BE2C (cell line): ENCODE measurements at regions not wholly inside any gene's neighbourhood (a gene's known extent, or its start where the extent isn't known, plus 50 kb on each side); places are given as distances from the start of the nearest gene placed in this dataset.

Experiments
- DNase-seq: peaks from one replicate; pipeline ENCODE4 v3.0.0-alpha.2; 2020
- H3K27me3 ChIP-seq: fragments of 250-450 bp; sonication (Bioruptor Pico); 2 replicates; pipeline ENCODE4 v1.5.1; 2020; ENCODE audit warnings: mild to moderate bottlenecking
- H3K36me3 ChIP-seq: fragments of 250-450 bp; sonication (Bioruptor Pico); 2 replicates; pipeline ENCODE4 v1.5.1; 2020; ENCODE audit warnings: mild to moderate bottlenecking
- H3K4me1 ChIP-seq: fragments of 250-450 bp; sonication (Bioruptor Pico); 2 replicates; pipeline ENCODE4 v1.5.1; 2020
- H3K4me3 ChIP-seq: 2 replicates; pipeline ENCODE4 v1.5.1; 2011; ENCODE audit warnings: low read depth, low read length
- H3K9me3 ChIP-seq: fragments of 250-450 bp; sonication (Bioruptor Pico); 2 replicates; pipeline ENCODE4 v1.5.1; 2020
- TF ChIP-seq, protein P1 (sequence below): IDR thresholded peaks from 2 replicates; pipeline ENCODE4 v1.5.1; 2012; ENCODE audit warnings: mild to moderate bottlenecking, low read depth, low read length

DNA sequence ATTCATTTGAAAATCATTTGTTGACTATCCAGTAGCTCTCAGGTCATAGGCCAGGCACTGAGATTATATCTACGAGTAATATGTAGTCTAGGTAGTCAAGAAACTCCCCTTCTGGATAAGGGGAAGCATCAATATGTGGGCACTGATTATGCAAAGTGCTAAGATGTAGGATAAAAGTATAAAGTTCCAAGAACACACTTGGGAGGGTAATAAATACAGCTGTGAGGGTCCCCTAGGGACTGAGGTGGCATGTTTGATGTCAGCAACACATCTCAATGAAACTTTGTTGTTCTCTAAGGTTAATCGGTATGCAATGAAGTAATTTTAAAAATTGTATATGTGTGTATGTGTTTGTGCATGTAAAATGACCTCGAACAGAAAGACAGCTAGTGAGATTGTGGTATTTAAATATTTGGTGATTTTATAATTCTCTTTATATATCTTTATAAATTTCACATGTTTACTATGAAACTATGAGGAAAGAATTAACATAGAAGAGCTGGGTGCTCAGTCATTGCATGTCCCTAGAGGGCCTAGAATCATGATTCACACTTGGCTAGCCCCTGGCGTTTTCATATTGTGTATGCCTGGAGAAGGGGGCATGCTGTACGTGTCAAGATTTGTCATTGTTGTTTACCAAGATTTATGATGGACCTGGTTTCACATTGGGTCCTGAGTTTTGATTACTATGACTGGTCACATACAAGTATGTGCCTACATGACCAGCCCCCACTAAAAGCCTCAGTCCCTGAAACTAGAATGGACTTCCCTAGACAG lies 140.1 kb upstream of the DUSP10 start:
- peaks cover 6% of the 10 kb centered on the region for H3K4me1 ChIP-seq
- no peak overlapping the region for H3K4me3 ChIP-seq
- no peaks in the 10 kb centered on the region for H3K27me3 ChIP-seq
- TF ChIP-seq, protein P1, sequence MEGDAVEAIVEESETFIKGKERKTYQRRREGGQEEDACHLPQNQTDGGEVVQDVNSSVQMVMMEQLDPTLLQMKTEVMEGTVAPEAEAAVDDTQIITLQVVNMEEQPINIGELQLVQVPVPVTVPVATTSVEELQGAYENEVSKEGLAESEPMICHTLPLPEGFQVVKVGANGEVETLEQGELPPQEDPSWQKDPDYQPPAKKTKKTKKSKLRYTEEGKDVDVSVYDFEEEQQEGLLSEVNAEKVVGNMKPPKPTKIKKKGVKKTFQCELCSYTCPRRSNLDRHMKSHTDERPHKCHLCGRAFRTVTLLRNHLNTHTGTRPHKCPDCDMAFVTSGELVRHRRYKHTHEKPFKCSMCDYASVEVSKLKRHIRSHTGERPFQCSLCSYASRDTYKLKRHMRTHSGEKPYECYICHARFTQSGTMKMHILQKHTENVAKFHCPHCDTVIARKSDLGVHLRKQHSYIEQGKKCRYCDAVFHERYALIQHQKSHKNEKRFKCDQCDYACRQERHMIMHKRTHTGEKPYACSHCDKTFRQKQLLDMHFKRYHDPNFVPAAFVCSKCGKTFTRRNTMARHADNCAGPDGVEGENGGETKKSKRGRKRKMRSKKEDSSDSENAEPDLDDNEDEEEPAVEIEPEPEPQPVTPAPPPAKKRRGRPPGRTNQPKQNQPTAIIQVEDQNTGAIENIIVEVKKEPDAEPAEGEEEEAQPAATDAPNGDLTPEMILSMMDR, result no peak
- DNase-seq, result no peak
- no peaks in the 10 kb centered on the region for H3K9me3 ChIP-seq
- no peaks in the 10 kb centered on the region for H3K36me3 ChIP-seq

DNA sequence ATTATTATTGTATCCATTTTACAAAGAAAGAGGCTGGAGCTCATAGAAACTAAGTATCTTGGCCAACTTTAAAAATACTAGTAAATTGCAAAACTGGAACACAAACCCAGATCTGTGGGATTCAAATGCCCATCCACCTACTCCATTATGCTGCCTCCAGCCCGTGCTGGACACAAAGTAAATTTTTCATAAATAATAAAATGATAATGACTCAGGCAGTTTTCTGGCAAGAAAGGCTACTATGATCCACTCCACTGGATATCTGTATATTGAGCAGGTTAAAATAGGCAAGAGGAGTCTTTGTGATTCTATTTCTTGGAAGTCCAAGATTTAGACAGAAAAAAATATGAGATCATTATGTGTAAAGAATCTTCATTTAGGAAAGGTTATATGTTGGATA lies 138.3 kb upstream of the DUSP10 start:
- H3K4me1 ChIP-seq, result peaks cover 4% of the 10 kb centered on the region
- H3K36me3 ChIP-seq, result no peaks in the 10 kb centered on the region
- DNase-seq, result no peak
- TF ChIP-seq, protein P1, result no peak
- H3K4me3 ChIP-seq, result no peak overlapping the region
- no peaks in the 10 kb centered on the region for H3K27me3 ChIP-seq
- H3K9me3 ChIP-seq, result no peaks in the 10 kb centered on the region

DNA sequence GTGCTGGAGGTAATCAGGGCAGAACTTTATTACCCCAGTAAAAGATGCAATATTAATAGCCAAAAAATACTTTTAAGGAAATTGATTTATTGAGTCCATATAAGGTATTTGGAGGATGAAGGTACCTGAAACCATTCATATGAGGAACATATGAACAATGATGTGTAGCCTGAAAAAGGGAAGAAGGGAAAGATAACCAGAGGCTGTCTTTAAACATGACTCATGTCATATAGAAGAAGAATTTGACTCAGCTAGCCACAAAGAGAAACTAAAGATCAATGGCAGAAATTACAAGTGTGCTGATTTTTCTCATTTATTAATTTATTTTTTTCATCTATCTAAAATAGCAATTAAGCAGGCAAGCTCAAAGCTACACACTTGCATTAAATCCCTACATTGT lies 136.2 kb upstream of the DUSP10 start:
- Histone ChIP-seq H3K4me1 (no peaks in the 10 kb centered on the region), H3K9me3 (no peaks in the 10 kb centered on the region), H3K4me3 (no peak overlapping the region), H3K36me3 (no peaks in the 10 kb centered on the region), H3K27me3 (no peaks in the 10 kb centered on the region)
- DNase-seq, result no peak
- TF ChIP-seq, protein P1, result no peak

DNA sequence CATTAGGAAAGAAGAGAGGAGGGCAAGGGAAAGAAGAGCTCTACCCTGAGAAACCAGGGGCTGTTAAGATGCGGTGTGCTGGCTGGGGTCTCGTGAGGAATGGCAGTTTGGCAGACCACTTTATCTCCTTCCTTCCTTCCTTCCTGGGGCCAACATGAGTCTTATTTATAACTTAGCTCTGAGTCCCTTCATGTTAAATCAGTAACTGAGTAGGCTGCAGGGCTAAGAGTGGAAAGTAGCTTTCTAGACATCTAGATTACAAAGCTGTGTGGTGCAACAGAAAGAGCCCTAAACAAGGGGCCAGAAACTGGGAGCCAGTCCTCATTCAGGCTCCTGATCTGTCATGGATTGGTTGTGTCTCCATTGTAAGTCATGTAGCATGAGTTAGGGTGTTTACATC lies 135.4 kb upstream of the DUSP10 start:
- no peak for DNase-seq
- no peaks in the 10 kb centered on the region for H3K36me3 ChIP-seq
- H3K9me3 ChIP-seq, result no peaks in the 10 kb centered on the region
- no peaks in the 10 kb centered on the region for H3K4me1 ChIP-seq
- TF ChIP-seq, protein P1, result no peak
- H3K27me3 ChIP-seq, result no peaks in the 10 kb centered on the region
- no peak overlapping the region for H3K4me3 ChIP-seq

DNA sequence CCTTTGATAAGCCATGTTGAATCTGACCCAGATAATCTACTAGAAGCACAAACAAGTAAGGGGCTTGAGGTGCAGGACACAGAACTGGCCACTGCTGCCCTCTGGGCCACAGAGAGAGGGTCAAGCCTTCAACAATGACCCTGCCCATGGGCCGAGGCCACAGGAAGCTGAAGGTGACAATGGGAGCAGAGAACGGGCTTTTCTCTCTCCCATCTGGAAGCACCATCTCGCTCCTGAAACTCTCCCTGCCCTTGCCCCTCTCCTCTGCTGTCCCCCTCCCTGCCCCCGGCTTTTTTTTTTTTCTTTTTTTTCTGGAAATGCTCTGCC lies 133.1 kb upstream of the DUSP10 start:
- Histone ChIP-seq H3K4me1 (no peaks in the 10 kb centered on the region), H3K9me3 (no peaks in the 10 kb centered on the region), H3K36me3 (no peaks in the 10 kb centered on the region), H3K27me3 (no peaks in the 10 kb centered on the region), H3K4me3 (no peak overlapping the region)
- no peak for DNase-seq
- TF ChIP-seq, protein P1, result no peak

DNA sequence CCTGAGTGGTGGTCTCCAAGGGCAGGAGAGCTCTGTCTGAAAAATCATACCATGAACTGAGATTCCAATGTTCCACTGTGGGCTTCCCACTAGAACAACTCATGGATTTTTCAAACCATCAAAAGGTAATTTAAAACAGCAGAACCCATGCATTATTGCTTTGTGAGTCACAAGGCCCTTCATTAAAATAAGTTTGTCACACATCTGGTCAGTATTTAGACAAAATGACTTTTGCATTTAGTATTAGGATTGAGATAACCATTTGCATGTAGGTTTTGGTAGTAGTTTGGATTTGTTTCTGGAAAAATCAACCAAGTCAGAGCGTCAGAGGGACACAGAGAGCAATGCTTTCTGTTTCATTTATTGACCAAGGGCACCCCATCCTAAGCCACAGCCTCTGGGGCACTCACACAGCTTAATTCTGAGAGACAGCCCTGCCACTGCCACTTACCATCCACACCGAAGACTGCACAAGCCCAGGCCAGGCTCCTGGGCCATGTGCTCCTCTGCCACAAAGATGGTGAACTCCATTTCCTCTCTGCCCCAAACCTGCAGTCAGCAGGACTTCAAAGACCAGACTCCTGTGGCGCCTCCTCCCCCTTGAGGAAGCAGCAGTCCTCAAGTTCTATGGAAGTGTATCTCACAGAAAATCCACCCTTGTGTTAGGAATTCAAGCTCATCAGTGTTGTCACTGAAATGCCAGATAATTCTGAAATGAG lies 132.6 kb upstream of the DUSP10 start:
- no peaks in the 10 kb centered on the region for H3K9me3 ChIP-seq
- TF ChIP-seq, protein P1, result no peak
- no peaks in the 10 kb centered on the region for H3K4me1 ChIP-seq
- H3K27me3 ChIP-seq, result no peaks in the 10 kb centered on the region
- no peaks in the 10 kb centered on the region for H3K36me3 ChIP-seq
- no peak overlapping the region for H3K4me3 ChIP-seq
- DNase-seq, result no peak
